ENCODE measurements at regions not wholly inside any gene's neighbourhood (a gene's known extent, or its start where the extent isn't known, plus 50 kb on each side); places are given as distances from the start of the nearest gene placed in this dataset.

- DNase-seq: no peak
These were observed 693.1 kb upstream of the SLC10A2 start for GRCh38 chr13:103759361-103759760.

GRCh38 chr13:103758222-103758621 lies 692.0 kb upstream of the SLC10A2 start:
- DNase-seq: no peak

- DNase-seq: no peak
These were observed 691.1 kb upstream of the SLC10A2 start for GRCh38 chr13:103757361-103757760.

- DNase-seq: no peak
These were observed 688.6 kb upstream of the SLC10A2 start for GRCh38 chr13:103754783-103755182.

- DNase-seq: no peak
These were observed 668.6 kb upstream of the SLC10A2 start for GRCh38 chr13:103734837-103735236.

GRCh38 chr13:103731959-103732358 lies 665.7 kb upstream of the SLC10A2 start:
- DNase-seq: no peak

- no peak for DNase-seq
These were observed 664.2 kb upstream of the SLC10A2 start for GRCh38 chr13:103730407-103730806.

GRCh38 chr13:103726808-103727207 lies 660.6 kb upstream of the SLC10A2 start:
- no peak for DNase-seq

- no peak for DNase-seq
These were observed 650.5 kb upstream of the SLC10A2 start for GRCh38 chr13:103716718-103717117.

- no peak for DNase-seq
These were observed 649.1 kb upstream of the SLC10A2 start for GRCh38 chr13:103715335-103715734.

GRCh38 chr13:103703246-103703645 lies 637.0 kb upstream of the SLC10A2 start:
- DNase-seq: no peak

- DNase-seq: no peak
These were observed 631.8 kb upstream of the SLC10A2 start for GRCh38 chr13:103698000-103698399.

- DNase-seq: no peak
These were observed 629.1 kb upstream of the SLC10A2 start for GRCh38 chr13:103695320-103695719.

- no peak for DNase-seq
These were observed 628.3 kb upstream of the SLC10A2 start for GRCh38 chr13:103694471-103694870.

- no peak for DNase-seq
These were observed 627.8 kb upstream of the SLC10A2 start for GRCh38 chr13:103694033-103694432.

- no peak for DNase-seq
These were observed 626.2 kb upstream of the SLC10A2 start for GRCh38 chr13:103692442-103692841.

- no peak for DNase-seq
These were observed 610.1 kb upstream of the SLC10A2 start for GRCh38 chr13:103676329-103676728.

GRCh38 chr13:103671547-103671946 lies 605.3 kb upstream of the SLC10A2 start:
- no peak for DNase-seq

GRCh38 chr13:103663996-103664395 lies 597.8 kb upstream of the SLC10A2 start:
- no peak for DNase-seq

- no peak for DNase-seq
These were observed 590.1 kb upstream of the SLC10A2 start for GRCh38 chr13:103656311-103656710.

GRCh38 chr13:103640606-103641005 lies 574.4 kb upstream of the SLC10A2 start:
- DNase-seq: no peak

- no peak for DNase-seq
These were observed 573.1 kb upstream of the SLC10A2 start for GRCh38 chr13:103639326-103639725.

GRCh38 chr13:103638706-103639105 lies 572.5 kb upstream of the SLC10A2 start:
- DNase-seq: no peak

- DNase-seq: no peak
These were observed 567.8 kb upstream of the SLC10A2 start for GRCh38 chr13:103634066-103634465.

- DNase-seq: no peak
These were observed 559.0 kb upstream of the SLC10A2 start for GRCh38 chr13:103625194-103625593.

GRCh38 chr13:103618151-103618550 lies 551.9 kb upstream of the SLC10A2 start:
- DNase-seq: no peak

Measured in DMS53 (cell line).